H1 (cell line): ENCODE measurements at regions not wholly inside any gene's neighbourhood (a gene's known extent, or its start where the extent isn't known, plus 50 kb on each side); places are given as distances from the start of the nearest gene placed in this dataset.

Experiments
- CTCF ChIA-PET: fragments of 300-600 bp; sonication (Branson Sonifier 250); formaldehyde crosslinking; loops from one replicate; lab custom pipeline; 2021; ENCODE audit not compliant: partially characterized antibody; lab: Charles Lee
- POLR2A ChIA-PET: fragments of 300-600 bp; sonication (Branson Sonifier 250); formaldehyde crosslinking; loops from one replicate; lab custom pipeline; 2021; ENCODE audit warnings: inconsistent platforms; ENCODE audit not compliant: partially characterized antibody; lab: Charles Lee
- DNase-seq, 2 experiments: peaks; one replicate each; pipeline versions ENCODE4 v3.0.0 to v3.0.0-alpha.2; 2010 to 2022; ENCODE audit warnings: low spot score in 2 of 2, low read depth in 1 of 2, mixed read lengths in 1 of 2
- FAIRE-seq: peaks from 2 replicates; lab custom pipeline; 2011; peaks lifted over from hg19 to GRCh38; lab: Jason Lieb, UNC
- H2AFZ ChIP-seq: 2 replicates; pipeline ENCODE4 v1.8.1; 2012; ENCODE audit warnings: low read length, inconsistent platforms
- H2AK5ac ChIP-seq: 2 replicates; pipeline ENCODE4 v1.6.1; 2013; ENCODE audit warnings: low read depth, low read length
- H2BK120ac ChIP-seq: replicated peaks from 2 replicates; pipeline ENCODE3; 2013; ENCODE audit warnings: low read depth, low read length, inconsistent platforms
- H2BK12ac ChIP-seq: 2 replicates; pipeline ENCODE4 v1.6.1; 2013; ENCODE audit warnings: low read depth, low read length
- H2BK15ac ChIP-seq: 2 replicates; pipeline ENCODE4 v1.6.1; 2013; ENCODE audit warnings: low read length
- H2BK20ac ChIP-seq: 2 replicates; pipeline ENCODE4 v1.6.1; 2013; ENCODE audit warnings: low read length
- H2BK5ac ChIP-seq: 2 replicates; pipeline ENCODE4 v1.6.1; 2013; ENCODE audit warnings: low read depth, low read length
- H3K14ac ChIP-seq: 2 replicates; pipeline ENCODE4 v1.6.1; 2013; ENCODE audit warnings: inconsistent platforms; ENCODE audit not compliant: insufficient read length
- H3K18ac ChIP-seq: 2 replicates; pipeline ENCODE4 v1.6.1; 2013; ENCODE audit warnings: low read length; ENCODE audit errors: extremely low read depth
- H3K23ac ChIP-seq: 2 replicates; pipeline ENCODE4 v1.6.1; 2013; ENCODE audit warnings: inconsistent platforms; ENCODE audit not compliant: insufficient read length
- H3K23me2 ChIP-seq: 2 replicates; pipeline ENCODE4 v1.6.1; 2013; ENCODE audit warnings: low read depth, low read length
- H3K27ac ChIP-seq: 2 replicates; pipeline ENCODE4 v1.6.1; 2011; ENCODE audit warnings: low read depth, low read length, inconsistent platforms
- H3K27me3 ChIP-seq, 4 experiments: replicated peaks in 1 of 4; 1 replicate in 1 of 4; 2 replicates in 3 of 4; pipeline versions ENCODE4 v1.6.1 to v1.8.1; 2011 to 2013; ENCODE audit warnings: low read length in 3 of 4, mild to moderate bottlenecking in 3 of 4, inconsistent platforms in 2 of 4, mixed read lengths in 2 of 4, moderate library complexity in 1 of 4; ENCODE audit not compliant: control insufficient read depth in 3 of 4, insufficient read depth in 3 of 4; ENCODE audit errors: extremely low read depth in 1 of 4
- H3K36me3 ChIP-seq, 4 experiments: 2 replicates each; pipeline versions ENCODE4 v1.6.1 to v1.8.1; 2011 to 2013; ENCODE audit warnings: mild to moderate bottlenecking in 4 of 4, low read length in 3 of 4, moderate library complexity in 2 of 4, control low read depth in 1 of 4, inconsistent platforms in 1 of 4; ENCODE audit not compliant: insufficient read depth in 4 of 4, control insufficient read depth in 2 of 4
- H3K4ac ChIP-seq: replicated peaks from 2 replicates; pipeline ENCODE3; 2013; ENCODE audit warnings: low read length, low read depth, mixed read lengths, inconsistent platforms; ENCODE audit not compliant: insufficient read length
- H3K4me1 ChIP-seq, 4 experiments: replicated peaks in 1 of 4; 1 replicate in 1 of 4; 2 replicates in 3 of 4; pipeline versions ENCODE4 v1.6.1 to v1.8.1; 2011 to 2013; ENCODE audit warnings: low read length in 3 of 4, inconsistent platforms in 2 of 4, mixed read lengths in 1 of 4; ENCODE audit not compliant: insufficient read depth in 4 of 4, control insufficient read depth in 3 of 4
- H3K4me2 ChIP-seq, 2 experiments: 2 replicates each; pipeline versions ENCODE4 v1.6.1 to v1.8.1; 2011 to 2013; ENCODE audit warnings: low read depth in 2 of 2, low read length in 2 of 2, control low read depth in 1 of 2, inconsistent platforms in 1 of 2, mild to moderate bottlenecking in 1 of 2; ENCODE audit not compliant: insufficient read depth in 1 of 2
- H3K4me3 ChIP-seq, 4 experiments: fragments of 200-600, 300-600 bp in 1 of 4; sonication (generic), shearing (Covaris generic), sonication (Bioruptor Twin) in 1 of 4; 2 replicates each; pipeline versions ENCODE4 v1.5.1 to v1.8.1; 2011 to 2016; ENCODE audit warnings: low read length in 4 of 4, low read depth in 3 of 4, control low read depth in 2 of 4, inconsistent platforms in 2 of 4, mild to moderate bottlenecking in 2 of 4, mixed read lengths in 1 of 4, moderate library complexity in 1 of 4; ENCODE audit not compliant: insufficient read depth in 2 of 4; ENCODE audit errors: extremely low read depth in 1 of 4
- H3K56ac ChIP-seq: replicated peaks from 2 replicates; pipeline ENCODE3; 2013; ENCODE audit warnings: low read depth, mild to moderate bottlenecking, mixed read lengths, low read length, inconsistent platforms; ENCODE audit not compliant: insufficient read length
- H3K79me1 ChIP-seq: 2 replicates; pipeline ENCODE4 v1.6.1; 2013; ENCODE audit warnings: low read depth, low read length, control low read depth
- H3K79me2 ChIP-seq, 2 experiments: 2 replicates each; pipeline versions ENCODE4 v1.6.1 to v1.8.1; 2012 to 2013; ENCODE audit warnings: low read length in 2 of 2, mild to moderate bottlenecking in 2 of 2, inconsistent platforms in 1 of 2; ENCODE audit not compliant: insufficient read depth in 2 of 2, control insufficient read depth in 1 of 2
- H3K9ac ChIP-seq, 4 experiments: replicated peaks in 1 of 4; 1 replicate in 1 of 4; 2 replicates in 3 of 4; pipeline versions ENCODE4 v1.6.1 to v1.8.1; 2011 to 2013; ENCODE audit warnings: low read depth in 3 of 4, low read length in 3 of 4, control low read depth in 2 of 4, mild to moderate bottlenecking in 2 of 4, moderate library complexity in 2 of 4, inconsistent platforms in 1 of 4; ENCODE audit errors: extremely low read depth in 1 of 4
- H3K9me3 ChIP-seq, 2 experiments: 2 replicates each; pipeline versions ENCODE4 v1.6.1 to v1.8.1; 2012 to 2013; ENCODE audit warnings: mild to moderate bottlenecking in 2 of 2, moderate library complexity in 2 of 2, control low read depth in 1 of 2, inconsistent platforms in 1 of 2, low read depth in 1 of 2, low read length in 1 of 2, mixed read lengths in 1 of 2; ENCODE audit not compliant: insufficient read depth in 2 of 2
- H4K20me1 ChIP-seq, 2 experiments: replicated peaks in 1 of 2; 2 replicates each; pipeline versions ENCODE3 to v1.8.1; 2011 to 2013; ENCODE audit warnings: inconsistent platforms in 2 of 2, low read length in 2 of 2, mild to moderate bottlenecking in 1 of 2; ENCODE audit not compliant: insufficient read depth in 2 of 2, control insufficient read depth in 1 of 2
- H4K5ac ChIP-seq: 2 replicates; pipeline ENCODE4 v1.6.1; 2013; ENCODE audit warnings: low read length, low read depth, mixed read lengths, inconsistent platforms; ENCODE audit not compliant: insufficient read length
- H4K8ac ChIP-seq: 2 replicates; pipeline ENCODE4 v1.8.0; 2013; ENCODE audit warnings: mild to moderate bottlenecking, moderate library complexity, low read length, inconsistent platforms; ENCODE audit not compliant: insufficient read depth; ENCODE audit errors: extremely low read depth
- H4K91ac ChIP-seq: replicated peaks from 2 replicates; pipeline ENCODE3; 2013; ENCODE audit warnings: low read length, mixed read lengths, inconsistent platforms; ENCODE audit not compliant: insufficient read length
- CBX5 ChIP-seq: fragments of 300-800, 300-1000 bp; sonication (generic); IDR thresholded peaks from 2 replicates; pipeline ENCODE4 v1.7.1; 2016; ENCODE audit warnings: antibody characterized with exemption, low read length, low read depth
- CTCF ChIP-seq, 3 experiments: IDR thresholded peaks; 1 replicate in 2 of 3; 2 replicates in 1 of 3; pipeline versions ENCODE4 v1.5.1 to v1.6.1; 2011; ENCODE audit warnings: low read length in 3 of 3, mild to moderate bottlenecking in 3 of 3, inconsistent platforms in 2 of 3, low read depth in 1 of 3, moderate library complexity in 1 of 3; ENCODE audit not compliant: insufficient read depth in 1 of 3; ENCODE audit errors: control extremely low read depth in 1 of 3
- RAD21 ChIP-seq, 2 experiments: IDR thresholded peaks in 1 of 2; conservative IDR thresholded peaks in 1 of 2; 2 replicates each; pipeline ENCODE4 v1.6.1; 2011; ENCODE audit warnings: low read depth in 2 of 2, low read length in 2 of 2, improper control_type of control experiment in 1 of 2, inconsistent platforms in 1 of 2, mild to moderate bottlenecking in 1 of 2, moderate library complexity in 1 of 2
- SIX5 ChIP-seq: IDR thresholded peaks from 2 replicates; pipeline ENCODE4 v1.6.1; 2011; ENCODE audit warnings: mild to moderate bottlenecking, low read depth, low read length
- SRF ChIP-seq: IDR thresholded peaks from 2 replicates; pipeline ENCODE4 v1.6.1; 2011; ENCODE audit warnings: mild to moderate bottlenecking, low read depth, low read length, moderate library complexity
- YY1 ChIP-seq: IDR thresholded peaks from 2 replicates; pipeline ENCODE4 v1.6.1; 2011; ENCODE audit warnings: low read depth, mild to moderate bottlenecking, low read length
- WGBS, 2 experiments: shearing (Covaris generic) in 1 of 2; methylation state at CpG; one replicate each; pipeline versions ENCODE4 v1.1.6 to v1.1.7; 2013 to 2015; ENCODE audit warnings: low lambda C conversion rate in 2 of 2, mixed read lengths in 2 of 2, inconsistent platforms in 1 of 2, low coverage in 1 of 2, missing lambda C conversion rate in 1 of 2; ENCODE audit not compliant: insufficient replicate concordance in 2 of 2, insufficient coverage in 1 of 2, insufficient read length in 1 of 2; ENCODE audit errors: extremely low coverage in 1 of 2, missing lambda C conversion rate in 1 of 2; 5-methylcytosine and 5-hydroxymethylcytosine counted together

GRCh38 chr6:94071835-94072234 is 652.5 kb upstream of the EPHA7 start:
- H3K79me2 ChIP-seq, result no peaks in the 10 kb centered on the region
- no peak overlapping the region for H3K14ac ChIP-seq
- no peaks in the 10 kb centered on the region for H3K27me3 ChIP-seq
- H2BK12ac ChIP-seq, result no peak overlapping the region
- H3K18ac ChIP-seq, result no peak overlapping the region
- H2BK15ac ChIP-seq, result no peak overlapping the region
- H2AK5ac ChIP-seq, result no peak overlapping the region
- TF ChIP-seq YY1, result no peak
- no peak for TF ChIP-seq SRF
- TF ChIP-seq SIX5, result no peak
- TF ChIP-seq CBX5, result no peak
- TF ChIP-seq RAD21 (IDR thresholded peaks at IDR 0.05 in 1 of 2, conservative IDR thresholded peaks at IDR 0.05 in 1 of 2; ENCODE audit: low read depth in 2 of 2, low read length in 2 of 2), result peak; percentile 58 to 64
- peak in 1 of 3 experiments; percentile 13; a peak in 1 of 4 replicates for TF ChIP-seq CTCF (IDR thresholded peaks at IDR 0.05; ENCODE audit: control extremely low read depth in 1 of 3, insufficient read depth in 1 of 3, low read depth in 1 of 3, low read length in 3 of 3)
- DNase-seq (no peak), FAIRE-seq (no peak)
- no peak overlapping the region for H3K4ac ChIP-seq
- CTCF ChIA-PET, result interaction anchor here (1.1 kb wide), 1 partner anchor 351 kb away, joined by 4 read pairs; no protein-coding TSS in a partner anchor
- no peaks in the 10 kb centered on the region for H3K36me3 ChIP-seq
- H3K4me2 ChIP-seq, result no peak overlapping the region
- H3K56ac ChIP-seq, result no peak overlapping the region
- no peak overlapping the region for H2AFZ ChIP-seq
- no peak overlapping the region for H3K27ac ChIP-seq
- no peak overlapping the region for H3K4me3 ChIP-seq
- H4K8ac ChIP-seq, result no peak overlapping the region
- no peak overlapping the region for H4K5ac ChIP-seq
- WGBS, 2 experiments, result 21% methylated on average over 1 of the region's 1 CpG; no CpG with 5 or more reads in 1 of the 2 experiments
- H3K79me1 ChIP-seq, result no peaks in the 10 kb centered on the region
- no peak overlapping the region for H3K9ac ChIP-seq
- H3K4me1 ChIP-seq, result peaks cover 0 to 2% (median 0%) of the 10 kb centered on the region in 4 experiments; a peak in 1 of 7 replicates
- POLR2A ChIA-PET, result interaction anchor here (1.4 kb wide), 1 partner anchor 243 kb away, joined by 5 read pairs; no protein-coding TSS in a partner anchor
- H2BK20ac ChIP-seq, result no peak overlapping the region
- no peaks in the 10 kb centered on the region for H3K9me3 ChIP-seq
- no peak overlapping the region for H2BK5ac ChIP-seq
- H2BK120ac ChIP-seq, result no peak overlapping the region
- no peak overlapping the region for H3K23ac ChIP-seq
- H4K20me1 ChIP-seq, result no peaks in the 10 kb centered on the region
- H3K23me2 ChIP-seq, result no peaks in the 10 kb centered on the region
- H4K91ac ChIP-seq, result no peak overlapping the region
